AG04450 (cell line): ENCODE measurements at regions not wholly inside any gene's neighbourhood (a gene's known extent, or its start where the extent isn't known, plus 50 kb on each side); places are given as distances from the start of the nearest gene placed in this dataset.

Experiments
- CTCF ChIA-PET: fragments of 300-600, 350-600 bp; formaldehyde crosslinking; extraction: SDS; loops from one replicate; lab custom pipeline; 2022; ENCODE audit warnings: antibody characterized with exemption, inconsistent platforms; lab: Charles Lee
- POLR2A ChIA-PET: fragments of 350-600 bp; formaldehyde crosslinking; extraction: SDS; loops from one replicate; lab custom pipeline; 2021; ENCODE audit warnings: antibody characterized with exemption, inconsistent platforms; lab: Yijun Ruan, JAX
- DNase-seq: peaks from one replicate; pipeline ENCODE4 v3.0.0-alpha.2; 2011; ENCODE audit warnings: low read depth, low spot score
- H3K27ac ChIP-seq: one replicate; pipeline ENCODE4 v1.5.1; 2012; ENCODE audit warnings: low read depth, low read length, control low read depth
- H3K27me3 ChIP-seq: one replicate; pipeline ENCODE4 v1.6.0; 2012; ENCODE audit warnings: low read length; ENCODE audit not compliant: control insufficient read depth, insufficient read depth
- H3K4me3 ChIP-seq: 2 replicates; pipeline ENCODE4 v1.5.1; 2011; ENCODE audit warnings: mild to moderate bottlenecking, low read depth, low read length, control low read depth
- H3K9me3 ChIP-seq: 2 replicates; pipeline ENCODE4 v1.5.1; 2012; ENCODE audit warnings: low read length; ENCODE audit not compliant: control insufficient read depth, insufficient read depth
- TF ChIP-seq, protein P1 (sequence below): IDR thresholded peaks from 2 replicates; pipeline ENCODE4 v1.5.1; 2011; ENCODE audit warnings: low read depth, low read length, control low read depth, inconsistent platforms

DNA sequence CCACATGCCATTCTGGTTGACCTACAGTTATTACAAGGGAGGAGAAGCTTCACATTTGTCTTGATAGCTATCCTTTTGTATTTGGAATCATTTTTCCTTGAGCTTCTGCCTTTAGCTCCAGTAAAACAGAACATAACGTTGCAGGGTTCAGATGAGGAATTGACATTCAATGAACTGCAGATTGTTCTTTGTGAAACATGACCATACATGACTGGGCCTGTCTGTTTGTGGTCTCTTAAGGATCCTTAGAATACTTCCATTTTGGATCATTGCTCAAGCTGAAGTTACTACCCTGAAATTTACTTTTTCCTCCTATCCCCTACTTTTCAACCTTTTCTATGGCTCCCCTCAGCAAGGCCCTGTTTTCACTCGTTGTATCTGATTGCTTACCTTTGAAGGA lies 1281.7 kb upstream of the CELF4 start:
- Histone ChIP-seq H3K27ac (no peak overlapping the region), H3K4me3 (no peak overlapping the region), H3K9me3 (no peaks in the 10 kb centered on the region), H3K27me3 (no peaks in the 10 kb centered on the region)
- TF ChIP-seq, protein P1, sequence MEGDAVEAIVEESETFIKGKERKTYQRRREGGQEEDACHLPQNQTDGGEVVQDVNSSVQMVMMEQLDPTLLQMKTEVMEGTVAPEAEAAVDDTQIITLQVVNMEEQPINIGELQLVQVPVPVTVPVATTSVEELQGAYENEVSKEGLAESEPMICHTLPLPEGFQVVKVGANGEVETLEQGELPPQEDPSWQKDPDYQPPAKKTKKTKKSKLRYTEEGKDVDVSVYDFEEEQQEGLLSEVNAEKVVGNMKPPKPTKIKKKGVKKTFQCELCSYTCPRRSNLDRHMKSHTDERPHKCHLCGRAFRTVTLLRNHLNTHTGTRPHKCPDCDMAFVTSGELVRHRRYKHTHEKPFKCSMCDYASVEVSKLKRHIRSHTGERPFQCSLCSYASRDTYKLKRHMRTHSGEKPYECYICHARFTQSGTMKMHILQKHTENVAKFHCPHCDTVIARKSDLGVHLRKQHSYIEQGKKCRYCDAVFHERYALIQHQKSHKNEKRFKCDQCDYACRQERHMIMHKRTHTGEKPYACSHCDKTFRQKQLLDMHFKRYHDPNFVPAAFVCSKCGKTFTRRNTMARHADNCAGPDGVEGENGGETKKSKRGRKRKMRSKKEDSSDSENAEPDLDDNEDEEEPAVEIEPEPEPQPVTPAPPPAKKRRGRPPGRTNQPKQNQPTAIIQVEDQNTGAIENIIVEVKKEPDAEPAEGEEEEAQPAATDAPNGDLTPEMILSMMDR = no peak
- ChIA-PET CTCF (no interaction called here), POLR2A (no interaction called here)
- DNase-seq = no peak

DNA sequence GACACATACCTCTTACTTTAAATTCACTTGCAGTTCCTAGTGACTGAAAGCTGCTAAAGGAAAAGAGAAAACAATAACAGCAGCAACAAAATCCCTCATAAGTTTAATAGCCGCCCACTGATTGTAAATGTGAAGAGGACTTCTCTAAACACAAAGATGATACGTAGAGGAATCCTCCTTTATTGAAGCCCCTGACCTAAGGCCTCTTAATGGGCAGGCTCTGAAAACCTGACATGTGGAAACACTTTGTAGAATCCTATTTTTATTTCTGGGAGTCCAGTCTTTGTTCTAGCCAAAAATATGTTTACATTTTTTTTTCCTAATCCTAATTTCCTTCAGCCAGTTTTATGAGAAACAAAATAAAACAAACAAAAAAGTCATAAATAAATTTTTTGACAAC lies 1277.7 kb upstream of the CELF4 start:
- no peak for DNase-seq
- no peaks in the 10 kb centered on the region for H3K27me3 ChIP-seq
- POLR2A ChIA-PET = no interaction called here
- CTCF ChIA-PET = no interaction called here
- no peaks in the 10 kb centered on the region for H3K9me3 ChIP-seq
- H3K27ac ChIP-seq = no peak overlapping the region
- TF ChIP-seq, protein P1 = no peak
- no peak overlapping the region for H3K4me3 ChIP-seq

DNA sequence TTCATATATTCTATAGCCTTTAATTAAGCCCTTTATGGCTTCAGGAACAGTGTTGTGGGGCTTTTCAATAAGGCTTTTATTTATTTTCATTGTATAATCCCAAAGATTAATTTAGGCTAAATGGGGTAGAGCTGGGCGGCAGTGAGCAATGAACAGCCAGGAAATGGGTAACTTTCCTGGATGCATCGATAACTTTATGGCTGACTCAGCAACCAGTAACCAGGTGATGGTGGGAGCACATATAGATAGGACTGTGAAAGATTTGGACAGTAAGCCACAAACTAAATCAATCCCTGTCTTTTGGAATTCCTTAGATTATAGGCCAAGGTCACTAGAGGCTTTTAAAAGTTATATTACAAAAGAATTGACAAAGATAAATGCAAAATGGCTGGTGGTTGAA lies 1260.6 kb upstream of the CELF4 start:
- POLR2A ChIA-PET = no interaction called here
- Histone ChIP-seq H3K27me3 (no peaks in the 10 kb centered on the region), H3K9me3 (no peaks in the 10 kb centered on the region), H3K4me3 (no peak overlapping the region), H3K27ac (no peak overlapping the region)
- TF ChIP-seq, protein P1 = no peak
- CTCF ChIA-PET = interaction anchor here (0.5 kb wide), 1 partner anchor 9 kb away, joined by 4 read pairs; no protein-coding TSS in a partner anchor
- DNase-seq = no peak

DNA sequence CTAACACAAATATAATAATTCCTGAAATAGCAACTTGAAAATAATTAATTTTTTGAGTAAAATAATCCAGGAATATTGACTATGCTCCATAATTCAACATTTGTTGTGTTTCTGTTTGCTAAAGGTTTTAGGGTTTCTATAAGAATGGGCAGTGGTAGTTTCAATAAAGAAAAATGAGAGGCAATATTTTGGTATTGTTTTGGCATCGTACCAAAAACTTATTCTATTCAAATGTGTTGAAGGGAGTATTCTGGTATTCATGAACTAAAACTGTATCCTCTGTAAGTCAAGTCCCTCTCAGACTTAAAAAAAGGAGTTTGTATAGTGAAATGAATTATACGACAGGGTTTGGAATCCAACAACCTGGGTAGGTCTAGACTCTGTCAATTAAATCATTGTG lies 1245.6 kb upstream of the CELF4 start:
- CTCF ChIA-PET = interaction anchor here (0.6 kb wide), 1 partner anchor 18 kb away, joined by 3 read pairs; no protein-coding TSS in a partner anchor
- TF ChIP-seq, protein P1 = no peak

DNA sequence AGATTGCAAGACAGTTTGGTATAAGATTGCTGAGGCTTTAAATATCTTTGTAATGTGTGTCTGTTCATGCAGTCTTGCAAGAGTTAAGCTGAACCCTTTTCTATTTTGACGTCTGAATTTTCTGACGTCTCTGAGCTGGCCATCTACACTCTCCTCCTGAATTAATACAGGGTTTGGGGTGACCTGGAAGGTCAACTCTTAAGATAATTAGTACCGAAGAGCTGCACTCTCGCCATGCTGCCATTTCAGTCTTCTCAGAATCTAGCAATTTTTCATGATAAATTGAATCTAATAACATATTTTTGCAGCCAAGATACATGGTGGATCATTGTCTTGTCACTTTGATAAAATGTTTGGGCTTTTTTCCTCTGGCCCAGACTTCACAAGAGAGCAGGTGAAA lies 1245.2 kb upstream of the CELF4 start:
- CTCF ChIA-PET = no interaction called here
- DNase-seq = no peak
- no peak overlapping the region for H3K27ac ChIP-seq
- TF ChIP-seq, protein P1 = no peak
- POLR2A ChIA-PET = no interaction called here
- no peaks in the 10 kb centered on the region for H3K9me3 ChIP-seq
- no peaks in the 10 kb centered on the region for H3K27me3 ChIP-seq
- H3K4me3 ChIP-seq = no peak overlapping the region

More for the DNA sequence above, 1245.6 kb upstream of the CELF4 start:
- DNase-seq = no peak
- Histone ChIP-seq H3K27me3 (no peaks in the 10 kb centered on the region), H3K27ac (no peak overlapping the region), H3K4me3 (no peak overlapping the region), H3K9me3 (no peaks in the 10 kb centered on the region)
- POLR2A ChIA-PET = no interaction called here
